ENCODE measurements at regions not wholly inside any gene's neighbourhood (a gene's known extent, or its start where the extent isn't known, plus 50 kb on each side); places are given as distances from the start of the nearest gene placed in this dataset.

DNA sequence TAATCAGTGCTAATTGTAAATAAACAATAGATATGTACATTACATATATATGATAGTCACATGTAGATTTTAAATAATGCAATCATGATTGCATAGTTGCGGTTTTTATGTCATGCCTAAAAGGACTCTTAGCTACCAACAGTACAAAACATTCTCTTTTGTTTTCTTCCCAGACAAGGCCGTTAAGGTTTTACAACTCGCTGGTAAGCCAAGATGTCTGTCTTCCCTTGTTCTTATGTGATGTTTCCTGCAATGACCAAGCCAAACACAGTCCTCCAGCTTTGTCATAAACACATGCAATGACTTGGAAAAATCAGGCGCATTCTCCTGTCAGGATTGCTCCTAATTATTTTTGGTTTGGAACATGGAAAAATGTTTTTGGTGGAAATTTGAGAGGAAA, 192.3 kb upstream of the GLI3 start:
- H3K4me3 ChIP-seq (ENCODE audit: low read depth, low read length): no peak overlapping the region
- DNase-seq (ENCODE audit: low read depth): no peak
- TF ChIP-seq, protein P1, sequence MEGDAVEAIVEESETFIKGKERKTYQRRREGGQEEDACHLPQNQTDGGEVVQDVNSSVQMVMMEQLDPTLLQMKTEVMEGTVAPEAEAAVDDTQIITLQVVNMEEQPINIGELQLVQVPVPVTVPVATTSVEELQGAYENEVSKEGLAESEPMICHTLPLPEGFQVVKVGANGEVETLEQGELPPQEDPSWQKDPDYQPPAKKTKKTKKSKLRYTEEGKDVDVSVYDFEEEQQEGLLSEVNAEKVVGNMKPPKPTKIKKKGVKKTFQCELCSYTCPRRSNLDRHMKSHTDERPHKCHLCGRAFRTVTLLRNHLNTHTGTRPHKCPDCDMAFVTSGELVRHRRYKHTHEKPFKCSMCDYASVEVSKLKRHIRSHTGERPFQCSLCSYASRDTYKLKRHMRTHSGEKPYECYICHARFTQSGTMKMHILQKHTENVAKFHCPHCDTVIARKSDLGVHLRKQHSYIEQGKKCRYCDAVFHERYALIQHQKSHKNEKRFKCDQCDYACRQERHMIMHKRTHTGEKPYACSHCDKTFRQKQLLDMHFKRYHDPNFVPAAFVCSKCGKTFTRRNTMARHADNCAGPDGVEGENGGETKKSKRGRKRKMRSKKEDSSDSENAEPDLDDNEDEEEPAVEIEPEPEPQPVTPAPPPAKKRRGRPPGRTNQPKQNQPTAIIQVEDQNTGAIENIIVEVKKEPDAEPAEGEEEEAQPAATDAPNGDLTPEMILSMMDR (conservative IDR thresholded peaks at IDR 0.05; ENCODE audit: low read depth, low read length): no peak

DNA sequence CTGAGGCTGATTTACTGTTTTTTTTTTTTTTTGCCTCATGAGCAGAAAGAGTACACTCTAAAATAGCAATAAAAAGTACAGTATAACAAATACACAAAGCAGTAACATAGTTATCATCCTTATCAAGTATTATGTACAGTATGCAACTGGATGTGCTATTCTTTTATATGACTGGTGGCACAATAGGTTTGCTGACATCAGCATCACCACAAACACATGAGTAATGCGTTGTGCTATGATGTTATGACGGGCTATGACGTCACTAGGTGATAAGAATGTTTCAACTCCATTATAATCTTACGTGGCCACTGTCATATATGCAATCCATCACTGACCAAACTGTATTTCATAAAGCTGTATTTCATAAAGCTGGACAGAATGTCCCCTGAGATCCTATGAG, 189.2 kb upstream of the GLI3 start:
- no peak for DNase-seq (ENCODE audit: low read depth)
- TF ChIP-seq, protein P1 (conservative IDR thresholded peaks at IDR 0.05; ENCODE audit: low read depth, low read length): no peak
- H3K4me3 ChIP-seq (ENCODE audit: low read depth, low read length): no peak overlapping the region

DNA sequence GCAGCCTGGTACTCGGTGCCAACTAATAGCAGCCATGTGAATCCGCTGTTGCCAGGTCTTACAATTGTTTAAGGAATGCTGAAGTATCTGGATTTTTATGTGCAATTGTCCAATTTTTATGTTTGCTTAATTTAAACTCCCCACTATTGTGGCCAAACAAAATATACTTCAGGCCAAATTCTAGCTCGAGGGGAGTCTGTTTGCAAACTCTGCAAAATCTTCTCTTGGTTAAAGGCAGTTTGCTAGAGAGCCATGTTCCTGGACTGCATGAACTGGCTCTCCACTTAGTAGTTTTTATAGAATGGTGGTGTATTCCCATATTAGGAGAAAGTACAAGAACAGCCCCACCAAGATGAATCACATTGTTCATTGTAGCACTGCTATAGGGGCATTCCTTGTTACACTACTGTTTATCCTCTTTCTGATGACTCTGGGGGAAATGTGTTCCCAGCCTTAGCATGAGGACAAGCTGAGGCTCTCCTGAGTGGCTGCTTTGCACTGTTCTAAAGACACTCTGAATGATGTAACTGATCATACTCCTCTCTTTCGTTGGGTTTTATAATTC, 178.0 kb upstream of the GLI3 start:
- no peak overlapping the region for H3K4me3 ChIP-seq (ENCODE audit: low read depth, low read length)
- TF ChIP-seq, protein P1 (conservative IDR thresholded peaks at IDR 0.05; ENCODE audit: low read depth, low read length): no peak
- DNase-seq (ENCODE audit: low read depth): no peak

DNA sequence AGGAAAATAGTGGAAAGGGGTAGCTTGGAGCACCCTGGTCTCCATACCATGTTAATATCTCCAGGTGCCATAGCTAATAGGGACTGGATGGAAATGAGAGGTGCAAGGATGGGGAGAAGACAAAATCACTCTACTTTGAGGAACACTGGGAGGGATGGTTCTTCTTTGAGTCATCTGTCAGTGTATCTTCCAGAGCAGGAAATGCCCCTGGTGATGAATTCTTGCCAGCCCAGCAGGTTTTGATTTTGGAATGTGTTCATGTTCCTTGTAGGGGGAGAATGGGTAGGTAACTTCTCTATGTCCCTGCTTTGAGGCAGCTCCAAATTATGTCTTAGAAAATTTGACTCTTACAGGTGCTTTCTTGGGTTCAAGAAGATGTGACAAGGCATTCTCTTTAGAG, 177.0 kb upstream of the GLI3 start:
- no peak overlapping the region for H3K4me3 ChIP-seq (ENCODE audit: low read depth, low read length)
- TF ChIP-seq, protein P1 (conservative IDR thresholded peaks at IDR 0.05; ENCODE audit: low read depth, low read length): no peak
- DNase-seq (ENCODE audit: low read depth): no peak

DNA sequence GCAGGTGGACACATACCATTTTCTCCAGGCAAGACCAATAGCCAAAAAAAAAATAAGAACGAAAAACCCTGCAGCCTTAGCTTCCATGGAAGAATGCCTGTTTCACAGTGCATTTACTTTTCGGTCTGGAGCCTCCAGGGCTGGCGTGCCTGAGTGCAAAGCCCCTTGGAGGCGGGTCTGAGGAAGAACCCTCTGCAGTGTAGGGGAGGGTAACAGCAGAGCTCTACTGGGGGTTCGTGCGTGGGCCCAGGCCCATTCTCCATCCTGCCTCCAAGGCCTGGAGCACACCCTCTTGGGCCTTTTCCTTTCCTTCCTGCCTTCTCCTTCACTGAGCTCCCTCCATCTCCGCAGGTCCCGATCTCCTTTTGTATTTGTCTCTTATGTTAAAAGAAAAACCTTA, 172.3 kb upstream of the GLI3 start:
- DNase-seq (ENCODE audit: low read depth): no peak
- no peak overlapping the region for H3K4me3 ChIP-seq (ENCODE audit: low read depth, low read length)
- TF ChIP-seq, protein P1 (conservative IDR thresholded peaks at IDR 0.05; ENCODE audit: low read depth, low read length): no peak

DNA sequence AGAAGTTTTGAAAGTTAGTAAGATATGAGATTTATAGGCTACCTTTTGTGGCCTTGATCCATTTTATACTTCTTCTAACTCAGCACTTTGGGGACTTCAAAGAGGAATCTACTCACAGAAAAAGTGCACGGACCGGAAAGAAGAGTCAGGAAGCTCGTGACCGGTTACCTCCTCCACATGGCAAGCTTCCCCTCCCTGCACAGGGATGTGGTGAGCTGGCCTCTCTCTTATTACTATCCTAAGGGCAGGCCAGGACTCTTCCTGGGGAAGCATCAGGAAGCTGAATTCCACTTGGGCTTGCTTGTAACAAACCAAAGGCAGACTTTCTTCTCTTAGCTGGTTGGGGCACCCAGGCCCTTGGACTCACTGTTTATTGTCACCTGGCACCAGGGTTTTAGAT, 170.8 kb upstream of the GLI3 start:
- TF ChIP-seq, protein P1 (conservative IDR thresholded peaks at IDR 0.05; ENCODE audit: low read depth, low read length): no peak
- DNase-seq (ENCODE audit: low read depth): no peak
- H3K4me3 ChIP-seq (ENCODE audit: low read depth, low read length): no peak overlapping the region

DNA sequence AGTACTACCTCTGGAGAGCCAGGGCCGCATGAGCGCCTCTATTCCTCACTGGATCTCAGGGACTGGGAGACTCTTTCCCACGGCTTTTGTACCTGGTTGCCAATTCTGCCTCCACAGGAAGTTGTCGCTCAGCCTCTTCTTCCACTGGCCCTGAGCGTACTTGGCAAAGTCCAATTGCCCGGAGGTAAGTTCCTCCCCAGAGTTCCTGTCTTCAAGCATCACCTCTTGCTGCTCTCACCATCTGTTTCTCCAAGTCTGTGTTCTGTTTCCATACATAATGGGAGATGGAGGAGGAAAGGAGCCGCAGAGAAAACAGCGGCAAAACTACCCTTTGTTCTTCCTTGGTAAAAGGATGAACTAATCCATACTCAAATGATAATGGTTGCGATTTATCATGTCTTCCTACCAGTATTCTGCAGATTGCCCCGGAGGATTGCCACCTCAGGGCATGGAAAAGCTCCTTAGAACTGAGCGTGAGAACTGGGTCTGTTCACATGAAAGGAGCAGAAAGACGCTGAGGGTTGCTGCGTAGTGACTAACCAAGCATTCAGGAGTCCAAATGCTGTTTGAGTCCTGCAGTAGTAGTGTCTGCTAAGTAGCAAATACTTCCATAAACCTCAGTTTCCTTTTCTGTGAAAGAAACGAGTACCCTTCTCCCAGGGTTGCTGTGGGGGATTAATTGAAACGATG, 170.2 kb upstream of the GLI3 start:
- DNase-seq (ENCODE audit: low read depth): no peak
- H3K4me3 ChIP-seq (ENCODE audit: low read depth, low read length): no peak overlapping the region
- TF ChIP-seq, protein P1 (conservative IDR thresholded peaks at IDR 0.05; ENCODE audit: low read depth, low read length): no peak

Measured in epithelial cell of proximal tubule (primary cell).